ENCODE measurements at regions not wholly inside any gene's neighbourhood (a gene's known extent, or its start where the extent isn't known, plus 50 kb on each side); places are given as distances from the start of the nearest gene placed in this dataset.

GRCh38 chr5:34503379-34504253 lies 152.5 kb upstream of the RAI14 start:
- no peak for TF ChIP-seq CTCF (IDR thresholded peaks at IDR 0.05; ENCODE audit: extremely low read depth, insufficient read depth, missing control alignments)
- no peak for DNase-seq (ENCODE audit: low spot score)
- in situ Hi-C loops (cut with MboI; ENCODE audit: low pct_unique_long_range_greater_than_20kb, low sequenced_read_pairs, unreplicated experiment) = no loop called here

- in situ Hi-C loops (cut with MboI; ENCODE audit: low pct_unique_long_range_greater_than_20kb, low sequenced_read_pairs, unreplicated experiment) = no loop called here
- no peak for DNase-seq (ENCODE audit: low spot score)
- no peak for TF ChIP-seq CTCF (IDR thresholded peaks at IDR 0.05; ENCODE audit: extremely low read depth, insufficient read depth, missing control alignments)
Measured at GRCh38 chr5:34504967-34505366, 151.2 kb upstream of the RAI14 start.

DNA sequence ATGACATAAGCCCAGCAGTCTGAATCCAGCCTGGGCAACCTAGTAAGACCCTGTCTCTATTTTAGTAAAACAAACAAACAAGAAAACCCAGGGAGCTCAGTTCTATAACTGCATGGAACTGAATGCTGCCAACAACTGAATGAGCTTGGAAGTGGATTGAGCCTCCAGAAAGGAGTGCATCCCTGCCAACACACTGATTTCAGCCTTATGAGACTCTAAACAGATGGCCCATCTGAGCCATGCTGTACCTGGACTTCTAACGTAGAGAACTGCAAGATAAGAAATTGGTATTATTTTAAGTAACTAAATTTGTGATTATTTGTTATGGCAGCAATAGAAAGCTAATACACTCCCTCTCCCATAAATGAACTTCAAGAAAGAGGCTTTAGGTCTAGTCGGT lies 150.4 kb upstream of the RAI14 start:
- in situ Hi-C loops (cut with MboI; ENCODE audit: low pct_unique_long_range_greater_than_20kb, low sequenced_read_pairs, unreplicated experiment) = no loop called here

DNA sequence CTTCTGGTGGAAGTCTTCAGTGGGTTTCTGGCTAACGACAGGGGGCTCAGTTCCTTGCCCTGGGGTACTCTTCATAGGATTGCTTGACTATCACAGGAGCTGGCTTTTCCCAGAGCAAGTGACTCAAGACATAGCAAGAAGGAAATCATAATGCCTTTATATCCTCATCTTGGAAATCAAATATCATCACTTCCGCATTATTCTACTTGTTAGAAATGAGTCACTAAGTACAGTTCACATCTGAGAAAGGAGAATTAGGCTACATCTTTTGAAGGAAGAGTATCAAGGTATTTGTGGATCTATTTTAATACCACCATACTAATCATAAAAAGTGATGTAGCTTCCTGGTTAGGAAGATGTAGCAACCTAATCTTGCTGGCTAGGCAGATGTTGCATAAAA lies 148.2 kb upstream of the RAI14 start:
- no peak for TF ChIP-seq CTCF (IDR thresholded peaks at IDR 0.05; ENCODE audit: extremely low read depth, insufficient read depth, missing control alignments)
- no peak for DNase-seq (ENCODE audit: low spot score)
- in situ Hi-C loops (cut with MboI; ENCODE audit: low pct_unique_long_range_greater_than_20kb, low sequenced_read_pairs, unreplicated experiment) = no loop called here

More for the DNA sequence above, 150.4 kb upstream of the RAI14 start:
- no peak for DNase-seq (ENCODE audit: low spot score)
- TF ChIP-seq CTCF (IDR thresholded peaks at IDR 0.05; ENCODE audit: extremely low read depth, insufficient read depth, missing control alignments) = no peak

DNA sequence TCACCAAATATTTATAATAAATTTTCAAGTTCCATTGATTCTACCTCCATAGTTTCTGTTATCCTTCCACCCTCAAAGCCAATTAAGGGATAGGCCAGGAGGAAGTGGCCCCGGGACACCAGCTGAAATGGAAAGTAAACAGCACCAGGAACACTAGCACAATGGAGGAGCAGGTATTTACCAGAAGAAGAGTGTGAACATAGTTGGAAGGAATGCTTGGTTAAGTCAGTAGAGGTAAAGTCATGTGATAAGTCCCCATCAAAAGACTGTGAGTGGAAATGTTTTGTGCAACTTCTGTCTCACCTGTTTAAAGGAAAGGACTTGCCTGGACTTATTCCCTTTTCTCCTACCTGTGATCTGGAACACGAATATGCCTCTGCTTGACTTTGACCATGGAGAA lies 146.7 kb upstream of the RAI14 start:
- in situ Hi-C loops (cut with MboI; ENCODE audit: low pct_unique_long_range_greater_than_20kb, low sequenced_read_pairs, unreplicated experiment) = no loop called here
- DNase-seq (ENCODE audit: low spot score) = no peak
- TF ChIP-seq CTCF (IDR thresholded peaks at IDR 0.05; ENCODE audit: extremely low read depth, insufficient read depth, missing control alignments) = no peak

- no peak for TF ChIP-seq CTCF (IDR thresholded peaks at IDR 0.05; ENCODE audit: extremely low read depth, insufficient read depth, missing control alignments)
- in situ Hi-C loops (cut with MboI; ENCODE audit: low pct_unique_long_range_greater_than_20kb, low sequenced_read_pairs, unreplicated experiment) = no loop called here
- DNase-seq (ENCODE audit: low spot score) = no peak
Measured at GRCh38 chr5:34510002-34510401, 146.1 kb upstream of the RAI14 start.
